HL-60 (cell line): ENCODE measurements at regions not wholly inside any gene's neighbourhood (a gene's known extent, or its start where the extent isn't known, plus 50 kb on each side); places are given as distances from the start of the nearest gene placed in this dataset.
"Not testable (repeated sequence)": the region's sequence is repeated elsewhere in the genome, so short reads cannot be mapped to it uniquely, and the experiment has no call there.

Source experiments
- CTCF ChIP-seq: IDR thresholded peaks from one replicate; pipeline ENCODE4 v1.5.1; 2011; ENCODE audit warnings: low read length, control low read depth, inconsistent platforms; ENCODE audit not compliant: insufficient read depth
- GABPA ChIP-seq: IDR thresholded peaks from 2 replicates; pipeline ENCODE4 v1.6.1; 2012; ENCODE audit warnings: low read depth
- POLR2AphosphoS5 ChIP-seq: IDR thresholded peaks from 2 replicates; pipeline ENCODE4 v1.6.1; 2012; ENCODE audit warnings: low read depth
- REST ChIP-seq: IDR thresholded peaks from 2 replicates; pipeline ENCODE4 v1.6.1; 2012; ENCODE audit warnings: low read depth; ENCODE audit not compliant: insufficient replicate concordance
- SPI1 ChIP-seq: IDR thresholded peaks from 2 replicates; pipeline ENCODE4 v1.6.1; 2012; ENCODE audit warnings: low read depth, mild to moderate bottlenecking, borderline replicate concordance

- not testable (repeated sequence) for TF ChIP-seq CTCF, GABPA, POLR2AphosphoS5, REST, SPI1
Observed at GRCh38 chr15:21174761-21175160, 265.5 kb downstream of the POTEB3 start.
